OCI-LY1 (cell line): ENCODE measurements at regions not wholly inside any gene's neighbourhood (a gene's known extent, or its start where the extent isn't known, plus 50 kb on each side); places are given as distances from the start of the nearest gene placed in this dataset.

Experiments used
- EZH2 ChIP-seq: fragments of 200-600 bp; sonication (generic), shearing (Covaris generic); IDR thresholded peaks from 2 replicates; pipeline ENCODE4 v1.8.0; 2017; ENCODE audit warnings: borderline replicate concordance, mixed run types, mild to moderate bottlenecking, antibody characterized with exemption, low read length, moderate library complexity, mixed read lengths
- TF ChIP-seq, protein P1 (sequence below): fragments of 200-600 bp; sonication (generic), shearing (Covaris generic); IDR thresholded peaks from 2 replicates; pipeline ENCODE4 v1.5.1; 2017; ENCODE audit warnings: mild to moderate bottlenecking, antibody characterized with exemption, low read length, moderate library complexity, mixed read lengths

- TF ChIP-seq, protein P1, sequence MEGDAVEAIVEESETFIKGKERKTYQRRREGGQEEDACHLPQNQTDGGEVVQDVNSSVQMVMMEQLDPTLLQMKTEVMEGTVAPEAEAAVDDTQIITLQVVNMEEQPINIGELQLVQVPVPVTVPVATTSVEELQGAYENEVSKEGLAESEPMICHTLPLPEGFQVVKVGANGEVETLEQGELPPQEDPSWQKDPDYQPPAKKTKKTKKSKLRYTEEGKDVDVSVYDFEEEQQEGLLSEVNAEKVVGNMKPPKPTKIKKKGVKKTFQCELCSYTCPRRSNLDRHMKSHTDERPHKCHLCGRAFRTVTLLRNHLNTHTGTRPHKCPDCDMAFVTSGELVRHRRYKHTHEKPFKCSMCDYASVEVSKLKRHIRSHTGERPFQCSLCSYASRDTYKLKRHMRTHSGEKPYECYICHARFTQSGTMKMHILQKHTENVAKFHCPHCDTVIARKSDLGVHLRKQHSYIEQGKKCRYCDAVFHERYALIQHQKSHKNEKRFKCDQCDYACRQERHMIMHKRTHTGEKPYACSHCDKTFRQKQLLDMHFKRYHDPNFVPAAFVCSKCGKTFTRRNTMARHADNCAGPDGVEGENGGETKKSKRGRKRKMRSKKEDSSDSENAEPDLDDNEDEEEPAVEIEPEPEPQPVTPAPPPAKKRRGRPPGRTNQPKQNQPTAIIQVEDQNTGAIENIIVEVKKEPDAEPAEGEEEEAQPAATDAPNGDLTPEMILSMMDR = no peak
- TF ChIP-seq EZH2 = no peak
These were observed 134.2 kb downstream of the SPATA31D1 start for GRCh38 chr9:82122731-82123130.
